ENCODE measurements at regions not wholly inside any gene's neighbourhood (a gene's known extent, or its start where the extent isn't known, plus 50 kb on each side); places are given as distances from the start of the nearest gene placed in this dataset.

- TF ChIP-seq CTCF (IDR thresholded peaks at IDR 0.05) = no peak
- no peak for TF ChIP-seq POLR2A (IDR thresholded peaks at IDR 0.05)
Observed at GRCh38 chr20:24212494-24212893, 223.9 kb upstream of the GGTLC1 start.

Data from heart left ventricle (tissue), 13 donors.